H54 (cell line): ENCODE measurements at regions not wholly inside any gene's neighbourhood (a gene's known extent, or its start where the extent isn't known, plus 50 kb on each side); places are given as distances from the start of the nearest gene placed in this dataset.
"Not testable (repeated sequence)": the region's sequence is repeated elsewhere in the genome, so short reads cannot be mapped to it uniquely, and the experiment has no call there.

Experiments
- DNase-seq: peaks from one replicate; pipeline ENCODE4 v3.0.0; 2011; ENCODE audit warnings: low spot score, mixed read lengths; ENCODE audit not compliant: insufficient read length
- FAIRE-seq: peaks from 3 replicates; lab custom pipeline; 2011; peaks lifted over from hg19 to GRCh38; lab: Jason Lieb, UNC
- POLR2A ChIP-seq: IDR thresholded peaks from 2 replicates; pipeline ENCODE4 v1.6.1; 2011; ENCODE audit warnings: low read depth, mild to moderate bottlenecking, low read length

- FAIRE-seq (no peak), DNase-seq (no peak)
- TF ChIP-seq POLR2A = no peak
These were observed 67.1 kb upstream of the ATP12A start for GRCh38 chr13:24613128-24613527.

- TF ChIP-seq POLR2A = no peak
- FAIRE-seq (no peak), DNase-seq (no peak)
These were observed 66.5 kb upstream of the ATP12A start for GRCh38 chr13:24613755-24614154.

- no peak for DNase-seq
- no peak for FAIRE-seq
- TF ChIP-seq POLR2A = no peak
These were observed 65.7 kb upstream of the ATP12A start for GRCh38 chr13:24614306-24615080.

GRCh38 chr13:24615114-24615513 is 65.1 kb upstream of the ATP12A start:
- DNase-seq (no peak), FAIRE-seq (no peak)
- TF ChIP-seq POLR2A = no peak

GRCh38 chr13:24615911-24616472 is 64.2 kb upstream of the ATP12A start:
- DNase-seq (no peak), FAIRE-seq (no peak)
- no peak for TF ChIP-seq POLR2A

- FAIRE-seq (no peak), DNase-seq (no peak)
- TF ChIP-seq POLR2A = no peak
These were observed 63.7 kb upstream of the ATP12A start for GRCh38 chr13:24616514-24616913.

GRCh38 chr13:24617256-24618010 is 62.8 kb upstream of the ATP12A start:
- no peak for FAIRE-seq
- no peak for DNase-seq
- no peak for TF ChIP-seq POLR2A

GRCh38 chr13:24618011-24618955 is 61.9 kb upstream of the ATP12A start:
- DNase-seq = no peak
- no peak for TF ChIP-seq POLR2A
- FAIRE-seq = no peak

GRCh38 chr13:24619282-24619681 is 60.9 kb upstream of the ATP12A start:
- FAIRE-seq (no peak), DNase-seq (no peak)
- TF ChIP-seq POLR2A = no peak

- not testable (repeated sequence) for DNase-seq, FAIRE-seq
These were observed 57.6 kb upstream of the ATP12A start for GRCh38 chr13:24622481-24623148.

GRCh38 chr13:24623149-24623665 is 57.0 kb upstream of the ATP12A start:
- FAIRE-seq (no peak), DNase-seq (no peak)
- TF ChIP-seq POLR2A = no peak

- FAIRE-seq (no peak), DNase-seq (no peak)
- TF ChIP-seq POLR2A = no peak
These were observed 55.8 kb upstream of the ATP12A start for GRCh38 chr13:24624363-24624762.

GRCh38 chr13:24624801-24625231 is 55.4 kb upstream of the ATP12A start:
- DNase-seq (no peak), FAIRE-seq (no peak)
- no peak for TF ChIP-seq POLR2A
